Activated CD8-positive, alpha-beta T cell treated with anti-CD3 and anti-CD28 coated beads for 36 hours (primary cell): ENCODE measurements at regions not wholly inside any gene's neighbourhood (a gene's known extent, or its start where the extent isn't known, plus 50 kb on each side); places are given as distances from the start of the nearest gene placed in this dataset.

ENCODE experiments used
- ATAC-seq: fragments of 200-7000 bp; cut with Tn5 transposase; one replicate; pipeline ENCODE4 v1.10.0; 2021; ENCODE audit warnings: mild to moderate bottlenecking, moderate library complexity
- CTCF ChIA-PET: fragments of 350-600 bp; sonication (Branson Sonifier 250); formaldehyde crosslinking; loops from one replicate; lab custom pipeline; 2021; ENCODE audit warnings: antibody characterized with exemption; lab: Charles Lee
- POLR2A ChIA-PET: fragments of 350-600 bp; sonication (Branson Sonifier 250); formaldehyde crosslinking; loops from one replicate; lab custom pipeline; 2021; ENCODE audit warnings: antibody characterized with exemption; lab: Charles Lee
- DNase-seq: peaks from one replicate; pipeline ENCODE4 v3.0.0-alpha.2; 2020
- H3K27ac Mint-ChIP-seq: one replicate; pipeline ENCODE4 v1.8.0; 2021; ENCODE audit warnings: mild to moderate bottlenecking, mixed read lengths
- H3K27me3 Mint-ChIP-seq: one replicate; pipeline ENCODE4 v1.8.0; 2021; ENCODE audit warnings: mixed read lengths
- H3K36me3 Mint-ChIP-seq: one replicate; pipeline ENCODE4 v1.8.0; 2021; ENCODE audit warnings: low read depth, mixed read lengths
- H3K4me1 Mint-ChIP-seq: one replicate; pipeline ENCODE4 v1.8.0; 2021; ENCODE audit warnings: low read depth, mixed read lengths
- H3K4me3 Mint-ChIP-seq: one replicate; pipeline ENCODE4 v1.8.0; 2021; ENCODE audit warnings: mild to moderate bottlenecking, moderate library complexity, mixed read lengths
- H3K9me3 Mint-ChIP-seq: one replicate; pipeline ENCODE4 v1.8.0; 2021; ENCODE audit warnings: mixed read lengths
- intact Hi-C: fragments of 100-400 bp; cut with micrococcal nuclease; formaldehyde crosslinking; loops from one replicate; pipeline ENCODE4 v1.10.0; 2022
- TF ChIP-seq, protein P1 (sequence below): fragments of 200-600 bp; IDR thresholded peaks from one replicate; pipeline ENCODE4 v1.8.0; 2022; ENCODE audit warnings: antibody characterized with exemption, mild to moderate bottlenecking

- no peak overlapping the region for H3K27ac Mint-ChIP-seq
- ATAC-seq (no peak), DNase-seq (no peak)
- peaks cover 4% of the 10 kb centered on the region for H3K4me1 Mint-ChIP-seq
- ChIA-PET POLR2A (interaction anchor here (0.6 kb wide), 1 partner anchor 238 kb away, joined by 4 read pairs; no protein-coding TSS in a partner anchor), CTCF (no interaction called here)
- TF ChIP-seq, protein P1, sequence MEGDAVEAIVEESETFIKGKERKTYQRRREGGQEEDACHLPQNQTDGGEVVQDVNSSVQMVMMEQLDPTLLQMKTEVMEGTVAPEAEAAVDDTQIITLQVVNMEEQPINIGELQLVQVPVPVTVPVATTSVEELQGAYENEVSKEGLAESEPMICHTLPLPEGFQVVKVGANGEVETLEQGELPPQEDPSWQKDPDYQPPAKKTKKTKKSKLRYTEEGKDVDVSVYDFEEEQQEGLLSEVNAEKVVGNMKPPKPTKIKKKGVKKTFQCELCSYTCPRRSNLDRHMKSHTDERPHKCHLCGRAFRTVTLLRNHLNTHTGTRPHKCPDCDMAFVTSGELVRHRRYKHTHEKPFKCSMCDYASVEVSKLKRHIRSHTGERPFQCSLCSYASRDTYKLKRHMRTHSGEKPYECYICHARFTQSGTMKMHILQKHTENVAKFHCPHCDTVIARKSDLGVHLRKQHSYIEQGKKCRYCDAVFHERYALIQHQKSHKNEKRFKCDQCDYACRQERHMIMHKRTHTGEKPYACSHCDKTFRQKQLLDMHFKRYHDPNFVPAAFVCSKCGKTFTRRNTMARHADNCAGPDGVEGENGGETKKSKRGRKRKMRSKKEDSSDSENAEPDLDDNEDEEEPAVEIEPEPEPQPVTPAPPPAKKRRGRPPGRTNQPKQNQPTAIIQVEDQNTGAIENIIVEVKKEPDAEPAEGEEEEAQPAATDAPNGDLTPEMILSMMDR, result no peak
- no peaks in the 10 kb centered on the region for H3K9me3 Mint-ChIP-seq
- intact Hi-C loops, result no loop called here
- H3K27me3 Mint-ChIP-seq, result no peaks in the 10 kb centered on the region
- H3K4me3 Mint-ChIP-seq, result no peak overlapping the region
- no peaks in the 10 kb centered on the region for H3K36me3 Mint-ChIP-seq
These were observed 49.7 kb downstream of the GLI2 start for GRCh38 chr2:120785228-120785966.

- Mint-ChIP-seq H3K36me3 (no peaks in the 10 kb centered on the region), H3K27me3 (no peaks in the 10 kb centered on the region), H3K9me3 (no peaks in the 10 kb centered on the region), H3K27ac (no peak overlapping the region), H3K4me1 (peaks cover 4% of the 10 kb centered on the region), H3K4me3 (no peak overlapping the region)
- ChIA-PET CTCF (no interaction called here), POLR2A (no interaction called here)
- no peak for ATAC-seq
- intact Hi-C loops, result no loop called here
- no peak for DNase-seq
- TF ChIP-seq, protein P1, result no peak
These were observed 50.6 kb downstream of the GLI2 start for GRCh38 chr2:120786038-120786960.

DNA sequence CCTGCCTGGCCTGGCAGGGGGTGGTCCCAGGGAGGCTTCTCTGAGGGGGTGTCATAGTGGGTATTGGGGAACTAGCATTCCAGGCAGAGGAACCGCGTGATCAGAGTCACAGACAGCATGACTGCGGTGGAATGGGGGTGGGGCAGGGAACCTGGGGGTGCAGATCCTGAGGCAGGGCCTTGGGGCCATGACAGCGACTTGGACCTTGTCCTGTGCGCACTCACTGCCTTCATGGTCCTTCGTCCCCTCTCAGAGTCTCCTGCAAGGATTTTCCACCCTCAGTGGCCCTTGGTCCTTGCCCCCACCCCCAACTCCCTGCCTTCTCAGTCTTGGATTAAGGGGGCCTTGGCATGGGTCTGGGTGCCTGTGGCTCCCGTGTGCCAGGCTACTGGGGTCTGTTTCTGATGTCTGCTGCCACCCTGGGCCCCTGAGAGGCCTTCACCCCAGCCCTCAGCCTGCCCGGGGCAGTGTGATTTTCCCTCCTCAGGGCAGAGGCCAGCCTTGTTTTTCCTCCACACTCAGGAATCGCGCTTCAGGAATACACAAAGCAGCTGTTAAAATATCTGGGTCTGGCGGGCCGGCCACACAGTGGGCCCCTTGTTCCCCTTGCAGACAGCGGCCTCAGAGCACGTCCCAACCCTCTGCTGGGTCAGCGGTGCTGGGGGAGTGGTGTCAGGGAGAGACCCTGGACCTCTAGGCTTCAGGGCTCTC lies 51.6 kb downstream of the GLI2 start:
- intact Hi-C loops, result no loop called here
- H3K4me3 Mint-ChIP-seq, result no peak overlapping the region
- TF ChIP-seq, protein P1, result no peak
- CTCF ChIA-PET, result no interaction called here
- no peaks in the 10 kb centered on the region for H3K9me3 Mint-ChIP-seq
- no peak for DNase-seq
- no peaks in the 10 kb centered on the region for H3K27me3 Mint-ChIP-seq
- H3K4me1 Mint-ChIP-seq, result peaks cover 4% of the 10 kb centered on the region
- no peaks in the 10 kb centered on the region for H3K36me3 Mint-ChIP-seq
- POLR2A ChIA-PET, result no interaction called here
- no peak overlapping the region for H3K27ac Mint-ChIP-seq
- ATAC-seq, result no peak

DNA sequence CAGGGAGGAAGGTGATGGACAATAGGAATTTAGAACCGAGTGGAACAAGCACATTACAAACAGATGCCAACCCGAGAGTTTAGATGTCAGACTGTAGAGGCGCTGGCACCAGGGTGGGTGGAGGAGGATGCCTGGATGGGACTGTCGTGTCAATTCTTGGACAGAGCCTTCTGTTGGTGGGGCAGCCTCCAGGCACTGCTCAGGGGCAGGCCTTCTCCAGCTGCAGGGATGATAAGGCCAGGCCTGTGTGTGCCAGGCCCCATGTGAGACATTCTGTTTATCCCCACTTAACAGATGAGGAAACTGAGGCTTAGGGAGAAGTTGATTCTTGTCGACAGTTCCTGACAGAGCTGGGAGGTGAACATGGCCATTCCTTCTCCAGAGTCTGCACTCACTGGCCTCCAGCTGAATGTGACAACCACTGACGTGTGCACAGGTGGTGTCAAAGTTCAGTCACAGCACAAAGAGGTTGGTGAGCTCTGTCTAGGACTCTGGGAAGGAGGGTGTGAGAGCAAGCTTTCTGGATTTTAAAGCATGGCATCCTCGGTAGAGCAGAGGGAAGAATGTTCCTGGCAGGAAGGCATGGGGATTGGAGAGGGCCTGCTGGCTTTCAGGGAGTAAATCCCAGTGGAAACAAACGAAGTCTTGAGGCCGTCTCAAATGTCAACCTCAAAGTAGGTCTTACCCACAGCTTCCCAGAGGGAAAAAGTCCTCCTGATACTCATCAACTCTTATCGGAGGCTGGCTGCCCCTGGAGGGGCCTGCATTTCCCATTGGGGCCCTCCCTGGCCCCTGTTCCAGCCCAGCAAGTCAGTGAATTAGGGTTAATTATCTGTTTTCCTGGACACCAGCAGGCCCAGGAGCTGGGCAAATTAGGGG lies 52.4 kb downstream of the GLI2 start:
- ChIA-PET POLR2A (no interaction called here), CTCF (no interaction called here)
- no peaks in the 10 kb centered on the region for H3K27me3 Mint-ChIP-seq
- H3K36me3 Mint-ChIP-seq, result no peaks in the 10 kb centered on the region
- intact Hi-C loops, result no loop called here
- peaks cover 4% of the 10 kb centered on the region for H3K4me1 Mint-ChIP-seq
- no peak overlapping the region for H3K27ac Mint-ChIP-seq
- no peaks in the 10 kb centered on the region for H3K9me3 Mint-ChIP-seq
- DNase-seq (no peak), ATAC-seq (no peak)
- no peak overlapping the region for H3K4me3 Mint-ChIP-seq
- TF ChIP-seq, protein P1, result no peak
